H54 (cell line): ENCODE measurements at regions not wholly inside any gene's neighbourhood (a gene's known extent, or its start where the extent isn't known, plus 50 kb on each side); places are given as distances from the start of the nearest gene placed in this dataset.
A peak's percentile ranks its signal among the peaks of the same experiment; 100 is the strongest.
"Not testable (repeated sequence)": the region's sequence is repeated elsewhere in the genome, so short reads cannot be mapped to it uniquely, and the experiment has no call there.

Source experiments
- DNase-seq: peaks from one replicate; pipeline ENCODE4 v3.0.0; 2011; ENCODE audit warnings: low spot score, mixed read lengths; ENCODE audit not compliant: insufficient read length
- FAIRE-seq: peaks from 3 replicates; lab custom pipeline; 2011; peaks lifted over from hg19 to GRCh38; lab: Jason Lieb, UNC
- POLR2A ChIP-seq: IDR thresholded peaks from 2 replicates; pipeline ENCODE4 v1.6.1; 2011; ENCODE audit warnings: low read depth, mild to moderate bottlenecking, low read length

DNA sequence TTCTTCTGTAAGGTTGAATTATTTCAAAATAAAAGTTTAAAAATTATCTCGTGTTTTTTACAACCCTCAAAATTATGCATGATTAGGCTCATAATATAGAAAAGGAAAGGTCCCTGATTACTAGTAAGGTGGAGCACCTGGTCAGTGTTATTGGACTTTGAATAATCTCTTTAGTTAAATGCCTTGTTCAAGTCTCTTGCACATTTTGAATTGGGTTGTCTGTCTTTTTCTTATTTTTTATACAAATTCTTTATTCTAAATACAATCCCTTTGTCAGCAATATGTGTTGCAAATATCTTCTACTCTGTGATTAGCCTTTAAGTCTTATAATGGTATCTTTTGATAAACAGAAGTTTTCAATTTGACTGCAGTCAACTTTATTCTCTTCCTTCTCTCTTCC, 100.7 kb upstream of the TNFSF4 start:
- FAIRE-seq (no peak), DNase-seq (no peak)
- TF ChIP-seq POLR2A = no peak

DNA sequence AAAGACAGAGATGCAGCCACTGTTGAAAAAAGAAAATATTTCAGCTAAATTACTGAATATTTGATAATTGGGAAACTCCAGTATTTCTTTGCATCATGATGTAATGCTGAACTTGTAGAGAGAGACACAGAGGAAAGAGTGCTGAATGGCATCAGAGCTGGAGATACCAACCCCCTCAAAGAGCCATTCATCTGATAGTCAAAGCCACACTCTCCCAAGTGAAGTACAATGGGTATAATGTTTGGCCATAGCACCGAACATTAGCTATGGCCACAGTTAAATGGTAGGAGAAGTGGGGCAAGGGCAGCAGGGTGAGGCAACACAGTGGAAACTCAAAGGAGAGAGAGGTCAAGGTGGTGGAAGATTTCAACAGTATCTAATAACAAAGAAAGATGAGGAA, 107.5 kb upstream of the TNFSF4 start:
- no peak for FAIRE-seq
- TF ChIP-seq POLR2A = no peak
- DNase-seq = no peak

GRCh38 chr1:173315296-173315695, 108.2 kb upstream of the TNFSF4 start:
- TF ChIP-seq POLR2A = no peak
- no peak for DNase-seq
- no peak for FAIRE-seq

GRCh38 chr1:173318788-173319187, 111.7 kb upstream of the TNFSF4 start:
- no peak for FAIRE-seq

GRCh38 chr1:173324352-173324751, 117.2 kb upstream of the TNFSF4 start:
- not testable (repeated sequence) for DNase-seq, FAIRE-seq

More at GRCh38 chr1:173318788-173319187, 111.7 kb upstream of the TNFSF4 start:
- TF ChIP-seq POLR2A = no peak
- DNase-seq = no peak

- FAIRE-seq, DNase-seq: not testable (repeated sequence)
Observed at GRCh38 chr1:173327987-173328386, 120.9 kb upstream of the TNFSF4 start.

DNA sequence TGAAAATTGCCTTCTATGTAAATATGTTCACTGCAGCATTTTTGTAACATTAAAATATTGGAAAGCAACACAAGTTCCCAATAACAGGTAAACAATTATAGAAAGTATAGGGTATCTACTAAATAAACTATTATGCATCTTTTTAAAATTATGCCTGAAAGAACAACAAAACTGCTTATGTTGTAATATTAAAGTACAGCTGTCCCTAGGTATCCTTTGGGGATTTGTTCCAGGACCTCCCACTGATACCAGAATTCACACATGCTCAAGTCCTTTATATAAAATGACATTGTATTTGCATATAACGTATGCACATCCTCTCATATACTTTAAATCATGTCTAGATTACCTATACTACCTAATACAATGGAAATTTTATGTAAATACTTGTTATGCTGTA, 121.8 kb upstream of the TNFSF4 start:
- DNase-seq (no peak), FAIRE-seq (no peak)
- TF ChIP-seq POLR2A = no peak

- DNase-seq = no peak
- no peak for FAIRE-seq
- TF ChIP-seq POLR2A = no peak
Observed at GRCh38 chr1:173329726-173330125, 122.6 kb upstream of the TNFSF4 start.

GRCh38 chr1:173330149-173330951, 123.2 kb upstream of the TNFSF4 start:
- DNase-seq (no peak), FAIRE-seq (no peak)
- no peak for TF ChIP-seq POLR2A

DNA sequence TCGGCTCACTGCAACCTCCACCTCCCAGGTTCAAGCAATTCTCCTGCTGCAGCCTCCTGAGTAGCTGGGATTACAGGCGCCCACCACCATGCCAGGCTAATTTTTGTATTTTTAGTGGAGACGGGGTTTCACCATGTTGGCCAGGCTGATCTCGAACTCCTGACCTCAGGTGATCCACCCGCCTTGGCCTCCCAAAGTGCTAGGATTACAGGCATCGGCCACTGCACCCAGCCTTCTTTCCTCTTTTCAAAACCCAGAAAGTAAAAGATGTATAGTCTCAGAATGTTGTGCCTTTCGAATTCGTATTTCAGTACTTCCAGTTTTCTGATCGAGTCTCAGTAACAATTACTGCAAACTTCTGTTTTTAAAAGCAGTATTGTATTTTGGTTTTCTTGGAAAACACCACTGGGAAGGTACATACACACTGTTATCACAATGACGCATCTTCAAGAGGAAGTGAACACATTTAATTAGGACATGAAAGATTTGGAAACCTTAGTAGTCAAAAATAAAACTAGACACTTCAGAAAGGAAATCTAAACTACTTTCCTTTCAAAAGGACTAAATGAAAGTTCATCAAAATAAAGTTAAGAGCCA, 123.9 kb upstream of the TNFSF4 start:
- DNase-seq = not testable (repeated sequence)
- peak; percentile 41 for FAIRE-seq

- DNase-seq = no peak
- no peak for TF ChIP-seq POLR2A
- FAIRE-seq = peak; percentile 38
Observed at GRCh38 chr1:173332026-173332425, 124.9 kb upstream of the TNFSF4 start.

GRCh38 chr1:173333581-173333980, 126.5 kb upstream of the TNFSF4 start:
- FAIRE-seq = no peak
- TF ChIP-seq POLR2A = no peak
- DNase-seq = no peak

DNA sequence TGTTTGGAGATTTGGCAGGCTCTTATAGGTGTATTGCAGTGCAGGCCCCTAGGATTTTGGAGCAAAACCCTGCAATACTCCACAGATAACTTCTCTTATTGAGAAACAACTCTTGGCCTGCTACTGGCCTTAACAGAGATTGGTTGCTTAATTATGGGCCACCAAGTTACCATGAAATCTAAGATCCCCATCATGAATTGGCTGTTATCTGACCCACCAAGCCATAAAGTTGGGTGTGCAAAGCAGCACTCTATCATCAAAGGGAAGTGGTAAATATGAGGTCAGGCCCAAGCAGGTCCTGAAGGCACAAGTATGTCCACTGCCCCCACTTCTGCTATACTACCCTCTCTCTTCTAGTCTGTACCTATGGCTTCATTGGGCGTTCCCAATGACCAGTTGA, 130.0 kb upstream of the TNFSF4 start:
- FAIRE-seq (no peak), DNase-seq (no peak)
- TF ChIP-seq POLR2A = no peak

- FAIRE-seq = no peak
- no peak for TF ChIP-seq POLR2A
- no peak for DNase-seq
Observed at GRCh38 chr1:173341307-173341706, 134.2 kb upstream of the TNFSF4 start.

DNA sequence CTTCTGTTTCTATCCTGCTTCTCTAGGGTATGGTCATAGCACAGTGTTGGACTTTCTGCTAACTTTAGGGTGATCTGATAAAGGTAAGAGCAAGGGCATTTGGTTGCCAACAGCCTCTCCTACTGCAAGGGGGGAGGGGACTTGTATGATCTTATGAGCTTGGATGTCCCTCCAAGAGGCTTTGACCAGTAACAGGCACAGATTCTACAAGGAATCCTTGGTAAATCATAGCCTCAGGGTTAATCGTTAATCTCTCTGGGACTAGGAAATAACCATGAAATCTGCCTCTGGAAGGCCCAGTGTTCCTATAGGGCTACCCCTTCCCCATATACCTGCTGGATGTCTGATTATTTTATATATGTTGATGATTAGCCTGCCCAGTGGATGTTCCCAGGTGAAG, 134.8 kb upstream of the TNFSF4 start:
- no peak for DNase-seq
- FAIRE-seq = no peak
- no peak for TF ChIP-seq POLR2A
